Nephron progenitor cell (in vitro differentiated cells): ENCODE measurements at regions not wholly inside any gene's neighbourhood (a gene's known extent, or its start where the extent isn't known, plus 50 kb on each side); places are given as distances from the start of the nearest gene placed in this dataset.

Source experiments
- DNase-seq: peaks from one replicate; pipeline ENCODE4 v3.0.0; 2021
- H3K27ac Mint-ChIP-seq: 2 replicates; pipeline ENCODE4 v1.8.0; 2021; ENCODE audit warnings: mild to moderate bottlenecking, moderate library complexity, mixed read lengths
- H3K27me3 Mint-ChIP-seq: 2 replicates; pipeline ENCODE4 v1.8.0; 2021; ENCODE audit warnings: mild to moderate bottlenecking, low read depth, mixed read lengths; ENCODE audit not compliant: poor library complexity
- H3K36me3 Mint-ChIP-seq: 2 replicates; pipeline ENCODE4 v1.8.0; 2021; ENCODE audit warnings: low read depth, mixed read lengths
- H3K4me1 Mint-ChIP-seq: 2 replicates; pipeline ENCODE4 v1.8.0; 2021; ENCODE audit warnings: mixed read lengths
- H3K4me3 Mint-ChIP-seq: 2 replicates; pipeline ENCODE4 v1.8.0; 2021; ENCODE audit warnings: mild to moderate bottlenecking, moderate library complexity, mixed read lengths
- H3K9me3 Mint-ChIP-seq: 2 replicates; pipeline ENCODE4 v1.8.0; 2021; ENCODE audit warnings: mild to moderate bottlenecking, moderate library complexity, mixed read lengths
- TF ChIP-seq, protein P1 (sequence below): fragments of 200-600 bp; sonication (generic); IDR thresholded peaks from 2 replicates; pipeline ENCODE4 v1.5.0; 2021; ENCODE audit warnings: antibody characterized with exemption

DNA sequence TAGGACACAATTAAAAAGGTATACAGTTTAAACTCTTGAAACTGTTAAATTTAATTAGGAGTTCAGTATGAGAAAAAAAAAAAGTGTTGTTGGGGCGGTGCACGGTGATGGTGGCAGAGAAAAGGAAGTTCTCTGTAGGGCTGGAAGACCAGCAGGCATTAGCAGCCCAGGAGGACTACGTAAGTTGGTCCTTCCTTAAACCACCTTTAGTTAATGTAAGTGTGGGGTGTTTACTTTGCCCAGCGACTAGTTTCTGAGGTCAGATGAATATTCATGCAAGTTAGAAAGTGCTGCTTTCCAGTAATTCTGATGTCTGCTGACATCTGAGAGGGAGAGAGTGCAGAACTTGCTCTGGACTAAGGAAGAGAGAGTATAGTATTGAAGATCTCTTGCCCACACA, 54.9 kb downstream of the NKX2-1 start:
- Mint-ChIP-seq H3K4me1 (no peaks in the 10 kb centered on the region), H3K4me3 (no peak overlapping the region), H3K36me3 (no peaks in the 10 kb centered on the region), H3K27ac (no peak overlapping the region), H3K27me3 (peaks cover 48% of the 10 kb centered on the region), H3K9me3 (peaks cover 4% of the 10 kb centered on the region)
- DNase-seq = no peak
- TF ChIP-seq, protein P1, sequence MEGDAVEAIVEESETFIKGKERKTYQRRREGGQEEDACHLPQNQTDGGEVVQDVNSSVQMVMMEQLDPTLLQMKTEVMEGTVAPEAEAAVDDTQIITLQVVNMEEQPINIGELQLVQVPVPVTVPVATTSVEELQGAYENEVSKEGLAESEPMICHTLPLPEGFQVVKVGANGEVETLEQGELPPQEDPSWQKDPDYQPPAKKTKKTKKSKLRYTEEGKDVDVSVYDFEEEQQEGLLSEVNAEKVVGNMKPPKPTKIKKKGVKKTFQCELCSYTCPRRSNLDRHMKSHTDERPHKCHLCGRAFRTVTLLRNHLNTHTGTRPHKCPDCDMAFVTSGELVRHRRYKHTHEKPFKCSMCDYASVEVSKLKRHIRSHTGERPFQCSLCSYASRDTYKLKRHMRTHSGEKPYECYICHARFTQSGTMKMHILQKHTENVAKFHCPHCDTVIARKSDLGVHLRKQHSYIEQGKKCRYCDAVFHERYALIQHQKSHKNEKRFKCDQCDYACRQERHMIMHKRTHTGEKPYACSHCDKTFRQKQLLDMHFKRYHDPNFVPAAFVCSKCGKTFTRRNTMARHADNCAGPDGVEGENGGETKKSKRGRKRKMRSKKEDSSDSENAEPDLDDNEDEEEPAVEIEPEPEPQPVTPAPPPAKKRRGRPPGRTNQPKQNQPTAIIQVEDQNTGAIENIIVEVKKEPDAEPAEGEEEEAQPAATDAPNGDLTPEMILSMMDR = no peak

DNA sequence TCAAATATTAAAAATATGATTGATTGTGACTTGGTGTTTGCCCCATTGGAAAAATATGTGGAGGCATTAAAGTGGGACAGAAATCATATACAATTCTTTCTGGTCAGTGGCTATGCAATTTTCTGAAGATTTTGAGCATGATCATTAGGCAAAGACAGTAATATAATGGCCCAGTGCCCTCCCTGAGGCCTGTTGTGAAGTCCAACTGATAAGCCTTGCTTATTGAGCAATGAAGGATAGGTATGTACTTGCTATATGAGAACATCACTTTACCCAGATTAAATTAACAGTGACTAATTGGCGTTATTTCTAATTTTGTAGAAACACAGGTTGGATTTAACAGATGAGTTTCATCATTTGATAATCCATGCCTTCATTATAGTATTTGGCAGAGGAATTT, 57.1 kb downstream of the NKX2-1 start:
- no peaks in the 10 kb centered on the region for H3K36me3 Mint-ChIP-seq
- peaks cover 39% of the 10 kb centered on the region for H3K27me3 Mint-ChIP-seq
- no peak overlapping the region for H3K4me3 Mint-ChIP-seq
- H3K27ac Mint-ChIP-seq = no peak overlapping the region
- peaks cover 10% of the 10 kb centered on the region for H3K9me3 Mint-ChIP-seq
- TF ChIP-seq, protein P1 = no peak
- DNase-seq = no peak
- peaks cover 7% of the 10 kb centered on the region for H3K4me1 Mint-ChIP-seq

DNA sequence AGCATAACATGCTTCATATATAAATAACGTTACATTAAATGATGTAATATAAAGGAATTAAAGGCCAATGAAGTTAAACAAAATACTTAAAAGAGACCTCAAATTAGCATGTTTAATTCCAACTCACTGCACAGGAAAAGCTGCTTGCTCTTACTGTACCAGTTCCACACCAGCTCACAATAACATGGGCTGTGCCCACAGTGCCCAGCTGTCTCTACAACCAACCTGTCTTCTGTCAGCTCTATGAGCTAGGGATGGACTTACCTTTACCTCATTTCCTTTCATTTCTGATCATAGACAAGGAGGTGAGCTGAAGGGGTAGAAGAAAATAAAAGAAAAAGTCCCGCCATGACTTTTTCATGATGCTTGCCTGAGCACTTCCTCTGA, 64.8 kb downstream of the NKX2-1 start:
- Mint-ChIP-seq H3K27me3 (peaks cover 8% of the 10 kb centered on the region), H3K36me3 (no peaks in the 10 kb centered on the region), H3K27ac (no peak overlapping the region), H3K9me3 (peaks cover 16% of the 10 kb centered on the region), H3K4me1 (peaks cover 47% of the 10 kb centered on the region), H3K4me3 (no peak overlapping the region)
- TF ChIP-seq, protein P1 = no peak
- DNase-seq = no peak

DNA sequence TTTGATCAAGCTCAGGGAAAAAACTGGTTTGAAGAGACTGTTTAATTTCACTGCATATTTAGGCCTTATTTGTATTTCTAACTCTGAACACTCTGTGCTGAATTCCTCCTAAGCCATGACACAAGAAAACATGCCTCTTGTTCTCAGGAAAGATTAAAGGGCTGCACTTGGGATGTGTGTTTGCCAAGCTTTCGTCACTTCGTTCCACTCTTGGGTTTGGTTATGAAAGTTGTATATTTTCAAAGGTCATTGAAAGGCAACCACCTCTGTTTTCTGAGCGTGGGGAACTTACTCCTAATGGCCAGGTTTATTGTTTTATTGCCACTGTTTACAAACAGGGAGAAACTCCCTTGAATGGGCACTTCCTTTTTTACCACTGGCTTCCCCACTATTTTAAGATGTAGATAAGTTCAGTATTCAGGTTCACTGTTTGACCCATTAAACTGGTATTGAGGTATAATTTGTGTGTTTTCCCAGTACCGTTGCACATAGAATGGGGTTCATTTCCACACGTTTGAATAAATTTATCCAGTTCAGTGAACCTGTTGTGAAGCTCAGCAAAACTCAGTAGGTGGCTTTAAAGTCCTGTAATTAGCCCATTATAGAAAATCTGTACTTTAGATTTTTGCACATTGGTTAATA, 65.3 kb downstream of the NKX2-1 start:
- Mint-ChIP-seq H3K4me1 (peaks cover 47% of the 10 kb centered on the region), H3K27ac (no peak overlapping the region), H3K36me3 (no peaks in the 10 kb centered on the region), H3K9me3 (peaks cover 16% of the 10 kb centered on the region), H3K27me3 (peaks cover 6% of the 10 kb centered on the region), H3K4me3 (no peak overlapping the region)
- no peak for DNase-seq
- TF ChIP-seq, protein P1 = no peak

DNA sequence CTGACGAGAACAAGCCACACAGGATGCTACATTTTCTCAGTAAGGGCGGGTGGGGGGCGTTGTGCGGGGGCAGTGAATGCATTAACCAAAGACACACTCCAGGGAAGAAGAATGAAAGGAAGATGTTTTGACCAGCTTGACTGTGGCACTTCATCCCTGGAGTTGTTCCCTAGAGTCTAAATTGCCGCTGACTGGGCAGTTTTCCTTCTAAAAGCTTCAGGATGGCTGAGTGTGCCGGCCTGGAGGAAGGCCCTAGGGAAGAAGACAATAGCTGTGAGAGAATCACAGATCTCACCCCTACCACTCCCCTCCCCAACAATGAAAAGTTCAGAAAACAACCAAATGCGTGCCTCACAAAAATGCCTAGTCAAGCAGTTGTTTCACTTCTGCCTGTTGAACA, 67.2 kb downstream of the NKX2-1 start:
- no peak overlapping the region for H3K4me3 Mint-ChIP-seq
- peaks cover 10% of the 10 kb centered on the region for H3K9me3 Mint-ChIP-seq
- H3K27me3 Mint-ChIP-seq = peaks cover 16% of the 10 kb centered on the region
- TF ChIP-seq, protein P1 = no peak
- H3K27ac Mint-ChIP-seq = peak overlapping the region; percentile 36
- no peak for DNase-seq
- H3K4me1 Mint-ChIP-seq = peaks cover 44% of the 10 kb centered on the region
- no peaks in the 10 kb centered on the region for H3K36me3 Mint-ChIP-seq
